Nephron progenitor cell (in vitro differentiated cells): ENCODE measurements at regions not wholly inside any gene's neighbourhood (a gene's known extent, or its start where the extent isn't known, plus 50 kb on each side); places are given as distances from the start of the nearest gene placed in this dataset.

Experiments used
- DNase-seq: peaks from one replicate; pipeline ENCODE4 v3.0.0; 2021
- H3K27ac Mint-ChIP-seq: 2 replicates; pipeline ENCODE4 v1.8.0; 2021; ENCODE audit warnings: mild to moderate bottlenecking, moderate library complexity, mixed read lengths
- H3K27me3 Mint-ChIP-seq: 2 replicates; pipeline ENCODE4 v1.8.0; 2021; ENCODE audit warnings: mild to moderate bottlenecking, low read depth, mixed read lengths; ENCODE audit not compliant: poor library complexity
- H3K36me3 Mint-ChIP-seq: 2 replicates; pipeline ENCODE4 v1.8.0; 2021; ENCODE audit warnings: low read depth, mixed read lengths
- H3K4me1 Mint-ChIP-seq: 2 replicates; pipeline ENCODE4 v1.8.0; 2021; ENCODE audit warnings: mixed read lengths
- H3K4me3 Mint-ChIP-seq: 2 replicates; pipeline ENCODE4 v1.8.0; 2021; ENCODE audit warnings: mild to moderate bottlenecking, moderate library complexity, mixed read lengths
- H3K9me3 Mint-ChIP-seq: 2 replicates; pipeline ENCODE4 v1.8.0; 2021; ENCODE audit warnings: mild to moderate bottlenecking, moderate library complexity, mixed read lengths
- CTCF ChIP-seq: fragments of 200-600 bp; sonication (generic); IDR thresholded peaks from 2 replicates; pipeline ENCODE4 v1.5.0; 2021; ENCODE audit warnings: antibody characterized with exemption

- no peaks in the 10 kb centered on the region for H3K36me3 Mint-ChIP-seq
- H3K27me3 Mint-ChIP-seq: no peaks in the 10 kb centered on the region
- no peak overlapping the region for H3K27ac Mint-ChIP-seq
Measured at GRCh38 chr11:104327861-104328511, 164.0 kb upstream of the PDGFD start.

GRCh38 chr11:104325093-104325492 is 161.1 kb upstream of the PDGFD start:
- no peak overlapping the region for H3K4me3 Mint-ChIP-seq
- TF ChIP-seq CTCF: no peak
- H3K27ac Mint-ChIP-seq: no peak overlapping the region
- peaks cover 7% of the 10 kb centered on the region for H3K4me1 Mint-ChIP-seq
- H3K27me3 Mint-ChIP-seq: no peaks in the 10 kb centered on the region
- DNase-seq: no peak
- H3K36me3 Mint-ChIP-seq: no peaks in the 10 kb centered on the region
- no peaks in the 10 kb centered on the region for H3K9me3 Mint-ChIP-seq

More at GRCh38 chr11:104327861-104328511, 164.0 kb upstream of the PDGFD start:
- Mint-ChIP-seq H3K4me3 (no peak overlapping the region), H3K9me3 (no peaks in the 10 kb centered on the region), H3K4me1 (no peaks in the 10 kb centered on the region)
- no peak for TF ChIP-seq CTCF
- DNase-seq: no peak

GRCh38 chr11:104324276-104324675 is 160.3 kb upstream of the PDGFD start:
- no peaks in the 10 kb centered on the region for H3K27me3 Mint-ChIP-seq
- no peak overlapping the region for H3K4me3 Mint-ChIP-seq
- no peaks in the 10 kb centered on the region for H3K9me3 Mint-ChIP-seq
- peaks cover 7% of the 10 kb centered on the region for H3K4me1 Mint-ChIP-seq
- no peaks in the 10 kb centered on the region for H3K36me3 Mint-ChIP-seq
- no peak for DNase-seq
- TF ChIP-seq CTCF: no peak
- H3K27ac Mint-ChIP-seq: no peak overlapping the region

GRCh38 chr11:104323841-104324240 is 159.9 kb upstream of the PDGFD start:
- Mint-ChIP-seq H3K4me1 (peaks cover 7% of the 10 kb centered on the region), H3K27me3 (no peaks in the 10 kb centered on the region), H3K36me3 (no peaks in the 10 kb centered on the region), H3K9me3 (no peaks in the 10 kb centered on the region), H3K27ac (no peak overlapping the region), H3K4me3 (no peak overlapping the region)
- DNase-seq: no peak
- TF ChIP-seq CTCF: no peak

GRCh38 chr11:104322696-104323095 is 158.7 kb upstream of the PDGFD start:
- Mint-ChIP-seq H3K36me3 (no peaks in the 10 kb centered on the region), H3K4me1 (peaks cover 7% of the 10 kb centered on the region), H3K27me3 (no peaks in the 10 kb centered on the region), H3K4me3 (no peak overlapping the region), H3K9me3 (no peaks in the 10 kb centered on the region), H3K27ac (no peak overlapping the region)
- TF ChIP-seq CTCF: no peak
- no peak for DNase-seq

GRCh38 chr11:104320956-104321355 is 157.0 kb upstream of the PDGFD start:
- H3K9me3 Mint-ChIP-seq: no peaks in the 10 kb centered on the region
- no peak overlapping the region for H3K27ac Mint-ChIP-seq
- no peak overlapping the region for H3K4me3 Mint-ChIP-seq
- no peak for DNase-seq
- no peaks in the 10 kb centered on the region for H3K27me3 Mint-ChIP-seq
- H3K4me1 Mint-ChIP-seq: peaks cover 7% of the 10 kb centered on the region
- TF ChIP-seq CTCF: no peak
- H3K36me3 Mint-ChIP-seq: no peaks in the 10 kb centered on the region
